Glutamatergic neuron (in vitro differentiated cells): ENCODE measurements at regions not wholly inside any gene's neighbourhood (a gene's known extent, or its start where the extent isn't known, plus 50 kb on each side); places are given as distances from the start of the nearest gene placed in this dataset.

Source experiments
- DNase-seq: peaks from one replicate; pipeline ENCODE4 v3.0.0; 2022
- H3K27ac Mint-ChIP-seq: one replicate; pipeline ENCODE4 v1.8.0; 2020; ENCODE audit warnings: mild to moderate bottlenecking, mixed read lengths, inconsistent platforms; ENCODE audit not compliant: unreplicated experiment
- H3K27me3 Mint-ChIP-seq: one replicate; pipeline ENCODE4 v1.8.0; 2020; ENCODE audit warnings: mild to moderate bottlenecking, moderate library complexity, mixed read lengths, inconsistent platforms; ENCODE audit not compliant: unreplicated experiment
- H3K36me3 Mint-ChIP-seq: one replicate; pipeline ENCODE4 v1.8.0; 2020; ENCODE audit warnings: mild to moderate bottlenecking, mixed read lengths, inconsistent platforms; ENCODE audit not compliant: unreplicated experiment
- H3K4me1 Mint-ChIP-seq: one replicate; pipeline ENCODE4 v1.8.0; 2020; ENCODE audit warnings: mild to moderate bottlenecking, low read depth, mixed read lengths, inconsistent platforms; ENCODE audit not compliant: unreplicated experiment
- H3K4me3 Mint-ChIP-seq: one replicate; pipeline ENCODE4 v1.8.0; 2020; ENCODE audit warnings: mild to moderate bottlenecking, mixed read lengths, inconsistent platforms; ENCODE audit not compliant: unreplicated experiment
- H3K9me3 Mint-ChIP-seq: one replicate; pipeline ENCODE4 v1.8.0; 2020; ENCODE audit warnings: mild to moderate bottlenecking, moderate library complexity, mixed read lengths, inconsistent platforms; ENCODE audit not compliant: unreplicated experiment
- TF ChIP-seq, protein P1 (sequence below): fragments of 200-600 bp; sonication (generic); IDR thresholded peaks from one replicate; pipeline ENCODE4 v1.5.0; 2021; ENCODE audit not compliant: partially characterized antibody, unreplicated experiment

DNA sequence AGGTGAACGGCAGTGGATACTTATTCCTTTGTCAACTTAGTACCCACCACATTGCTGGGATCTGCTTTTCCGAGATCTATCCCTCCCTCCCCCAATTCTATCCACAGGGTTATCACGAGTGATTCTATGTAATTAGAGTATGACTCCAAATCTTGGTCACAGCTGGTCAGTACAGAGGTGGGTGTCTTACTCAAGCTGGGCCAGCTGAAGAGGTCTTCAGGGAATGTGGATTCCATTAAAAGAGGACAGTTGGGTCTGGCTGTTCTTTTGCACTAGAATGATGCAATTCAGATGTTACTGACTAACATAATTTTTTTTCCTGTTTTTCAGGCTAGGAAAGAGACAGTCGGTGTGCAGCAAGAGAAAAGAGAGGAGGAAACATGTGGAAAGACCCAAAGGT lies 92.3 kb downstream of the HS3ST1 start:
- H3K27ac Mint-ChIP-seq, result no peak overlapping the region
- TF ChIP-seq, protein P1, sequence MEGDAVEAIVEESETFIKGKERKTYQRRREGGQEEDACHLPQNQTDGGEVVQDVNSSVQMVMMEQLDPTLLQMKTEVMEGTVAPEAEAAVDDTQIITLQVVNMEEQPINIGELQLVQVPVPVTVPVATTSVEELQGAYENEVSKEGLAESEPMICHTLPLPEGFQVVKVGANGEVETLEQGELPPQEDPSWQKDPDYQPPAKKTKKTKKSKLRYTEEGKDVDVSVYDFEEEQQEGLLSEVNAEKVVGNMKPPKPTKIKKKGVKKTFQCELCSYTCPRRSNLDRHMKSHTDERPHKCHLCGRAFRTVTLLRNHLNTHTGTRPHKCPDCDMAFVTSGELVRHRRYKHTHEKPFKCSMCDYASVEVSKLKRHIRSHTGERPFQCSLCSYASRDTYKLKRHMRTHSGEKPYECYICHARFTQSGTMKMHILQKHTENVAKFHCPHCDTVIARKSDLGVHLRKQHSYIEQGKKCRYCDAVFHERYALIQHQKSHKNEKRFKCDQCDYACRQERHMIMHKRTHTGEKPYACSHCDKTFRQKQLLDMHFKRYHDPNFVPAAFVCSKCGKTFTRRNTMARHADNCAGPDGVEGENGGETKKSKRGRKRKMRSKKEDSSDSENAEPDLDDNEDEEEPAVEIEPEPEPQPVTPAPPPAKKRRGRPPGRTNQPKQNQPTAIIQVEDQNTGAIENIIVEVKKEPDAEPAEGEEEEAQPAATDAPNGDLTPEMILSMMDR, result no peak
- H3K36me3 Mint-ChIP-seq, result no peaks in the 10 kb centered on the region
- no peaks in the 10 kb centered on the region for H3K4me1 Mint-ChIP-seq
- no peak for DNase-seq
- H3K27me3 Mint-ChIP-seq, result peaks cover 2% of the 10 kb centered on the region
- no peaks in the 10 kb centered on the region for H3K9me3 Mint-ChIP-seq
- no peak overlapping the region for H3K4me3 Mint-ChIP-seq

DNA sequence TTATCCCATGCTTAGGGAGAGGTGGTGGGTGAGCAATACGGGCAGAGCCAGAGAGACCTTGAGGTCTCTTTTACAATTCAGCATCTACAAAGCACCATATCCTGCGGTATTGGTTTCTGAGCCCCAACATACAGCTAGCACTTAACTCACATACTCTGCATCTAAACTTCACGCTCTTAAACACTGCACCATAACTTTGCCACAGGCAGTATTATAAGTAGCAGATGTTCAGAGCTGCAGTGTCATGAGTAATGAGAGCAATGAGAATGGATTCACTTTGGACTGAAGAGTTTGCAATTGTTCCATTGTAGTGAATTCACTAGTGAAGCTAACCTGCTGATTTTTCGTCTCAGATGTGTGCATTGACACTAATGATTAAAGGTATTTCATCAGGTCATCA lies 93.8 kb downstream of the HS3ST1 start:
- H3K36me3 Mint-ChIP-seq, result no peaks in the 10 kb centered on the region
- no peaks in the 10 kb centered on the region for H3K9me3 Mint-ChIP-seq
- H3K4me1 Mint-ChIP-seq, result no peaks in the 10 kb centered on the region
- H3K27me3 Mint-ChIP-seq, result peaks cover 2% of the 10 kb centered on the region
- no peak overlapping the region for H3K27ac Mint-ChIP-seq
- TF ChIP-seq, protein P1, result no peak
- DNase-seq, result no peak
- H3K4me3 Mint-ChIP-seq, result no peak overlapping the region

DNA sequence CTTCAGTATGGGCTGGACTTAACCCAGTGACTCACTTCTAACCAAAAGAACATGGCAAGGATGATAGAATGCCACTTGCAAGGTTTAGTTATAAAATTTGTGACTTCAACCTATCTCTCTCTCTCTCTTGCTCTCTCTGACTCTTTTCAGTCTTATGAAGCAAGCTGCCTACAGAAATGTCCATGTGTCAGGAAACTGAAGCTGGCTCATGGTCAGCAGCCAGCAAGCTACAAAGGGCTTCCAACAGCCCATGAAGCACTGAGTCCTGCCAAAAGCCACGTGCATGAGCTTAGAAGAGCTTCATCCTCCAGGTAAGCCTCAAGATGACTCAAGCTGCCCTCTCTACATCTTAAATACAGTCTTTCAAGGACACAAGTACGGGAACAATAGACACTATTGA lies 100.3 kb downstream of the HS3ST1 start:
- DNase-seq, result no peak
- H3K4me1 Mint-ChIP-seq, result no peaks in the 10 kb centered on the region
- H3K27me3 Mint-ChIP-seq, result no peaks in the 10 kb centered on the region
- H3K9me3 Mint-ChIP-seq, result peaks cover 5% of the 10 kb centered on the region
- no peak overlapping the region for H3K4me3 Mint-ChIP-seq
- H3K36me3 Mint-ChIP-seq, result peaks cover 12% of the 10 kb centered on the region
- TF ChIP-seq, protein P1, result no peak
- H3K27ac Mint-ChIP-seq, result no peak overlapping the region

DNA sequence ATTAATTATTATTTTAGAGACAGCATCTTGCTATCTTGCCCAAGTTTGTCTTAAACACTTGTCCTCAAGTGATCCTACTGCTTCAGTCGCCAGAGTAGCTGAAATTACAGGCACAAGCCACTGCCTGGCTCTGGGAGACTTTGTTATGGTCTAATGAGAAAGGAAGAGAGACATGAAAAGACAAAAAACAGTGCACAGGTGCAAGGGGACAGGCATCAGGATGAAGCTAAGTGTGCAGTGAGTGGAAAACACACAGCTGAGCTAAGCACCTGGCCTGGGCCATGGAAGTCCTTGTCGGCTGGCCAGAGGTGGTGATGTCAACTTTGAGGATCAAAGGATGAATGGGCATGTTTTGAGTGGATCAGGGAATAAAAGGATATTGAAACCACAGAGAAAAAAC lies 102.7 kb downstream of the HS3ST1 start:
- Mint-ChIP-seq H3K9me3 (peaks cover 8% of the 10 kb centered on the region), H3K36me3 (peaks cover 23% of the 10 kb centered on the region), H3K27ac (no peak overlapping the region), H3K27me3 (no peaks in the 10 kb centered on the region), H3K4me1 (no peaks in the 10 kb centered on the region), H3K4me3 (no peak overlapping the region)
- DNase-seq, result no peak
- TF ChIP-seq, protein P1, result no peak

DNA sequence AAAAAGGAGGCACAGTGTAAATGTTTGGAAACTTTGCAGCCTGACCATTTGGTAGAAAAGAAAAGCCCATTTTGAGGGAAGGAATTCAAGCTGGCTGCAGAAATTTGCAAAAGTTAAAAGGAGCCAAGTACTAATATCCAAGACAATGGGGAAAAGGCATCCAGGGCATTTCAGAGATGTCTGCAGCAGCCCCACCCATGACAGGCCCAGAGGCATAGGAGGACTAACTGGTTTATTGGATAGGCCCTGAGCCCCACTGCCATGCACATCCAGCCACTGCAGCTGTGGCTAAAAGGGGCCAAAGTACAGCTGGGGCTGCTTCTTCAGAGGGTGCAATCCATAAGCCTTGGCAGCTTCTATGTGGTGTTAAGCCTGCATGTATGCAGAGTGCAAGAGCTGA lies 104.9 kb downstream of the HS3ST1 start:
- DNase-seq, result no peak
- Mint-ChIP-seq H3K27ac (no peak overlapping the region), H3K9me3 (peaks cover 8% of the 10 kb centered on the region), H3K27me3 (no peaks in the 10 kb centered on the region), H3K4me3 (no peak overlapping the region), H3K36me3 (peaks cover 23% of the 10 kb centered on the region), H3K4me1 (no peaks in the 10 kb centered on the region)
- TF ChIP-seq, protein P1, result no peak
